GM13976 (cell line): ENCODE measurements at regions not wholly inside any gene's neighbourhood (a gene's known extent, or its start where the extent isn't known, plus 50 kb on each side); places are given as distances from the start of the nearest gene placed in this dataset.
A peak's percentile ranks its signal among the peaks of the same experiment; 100 is the strongest.

Source experiments
- DNase-seq: peaks from one replicate; pipeline ENCODE4 v3.0.0; 2012; ENCODE audit warnings: low spot score
- CTCF ChIP-seq: IDR thresholded peaks from 2 replicates; pipeline ENCODE4 v1.5.1; 2012; ENCODE audit warnings: borderline replicate concordance, mild to moderate bottlenecking; ENCODE audit not compliant: insufficient read depth; ENCODE audit errors: extremely low read depth, missing control alignments, control extremely low read depth
- in situ Hi-C: fragments of 300-500 bp; cut with MboI; formaldehyde crosslinking; loops from one replicate; pipeline ENCODE4 v1.12.0; 2022; ENCODE audit warnings: low sequenced_read_pairs, mixed read lengths, inconsistent platforms; ENCODE audit not compliant: unreplicated experiment

- DNase-seq: peak; percentile 66
- in situ Hi-C loops: no loop called here
- TF ChIP-seq CTCF: no peak
These were observed 69.7 kb upstream of the LINGO1 start for GRCh38 chr15:77702211-77702957.

GRCh38 chr15:77698481-77698880 is 65.8 kb upstream of the LINGO1 start:
- no peak for TF ChIP-seq CTCF
- in situ Hi-C loops: no loop called here
- DNase-seq: no peak

GRCh38 chr15:77697893-77698292 is 65.2 kb upstream of the LINGO1 start:
- in situ Hi-C loops: no loop called here
- no peak for DNase-seq
- no peak for TF ChIP-seq CTCF

GRCh38 chr15:77696871-77697270 is 64.2 kb upstream of the LINGO1 start:
- in situ Hi-C loops: no loop called here
- TF ChIP-seq CTCF: no peak
- DNase-seq: no peak

- no peak for DNase-seq
These were observed 63.4 kb upstream of the LINGO1 start for GRCh38 chr15:77695961-77696582.

GRCh38 chr15:77695548-77695947 is 62.8 kb upstream of the LINGO1 start:
- no peak for DNase-seq
- TF ChIP-seq CTCF: no peak
- in situ Hi-C loops: no loop called here

More at GRCh38 chr15:77695961-77696582, 63.4 kb upstream of the LINGO1 start:
- in situ Hi-C loops: no loop called here
- no peak for TF ChIP-seq CTCF
